Fibroblast of the aortic adventitia (primary cell): ENCODE measurements at regions not wholly inside any gene's neighbourhood (a gene's known extent, or its start where the extent isn't known, plus 50 kb on each side); places are given as distances from the start of the nearest gene placed in this dataset.
A peak's percentile ranks its signal among the peaks of the same experiment; 100 is the strongest.

Experiments
- DNase-seq: peaks from one replicate; pipeline ENCODE4 v3.0.0-alpha.2; 2010; ENCODE audit warnings: low read depth
- H3K4me3 ChIP-seq: 2 replicates; pipeline ENCODE4 v1.5.1; 2011; ENCODE audit warnings: low read depth, mild to moderate bottlenecking, control low read depth, low read length, moderate library complexity
- CTCF ChIP-seq: IDR thresholded peaks from 2 replicates; pipeline ENCODE4 v1.5.1; 2011; ENCODE audit warnings: mild to moderate bottlenecking, low read length, control low read depth, inconsistent platforms; ENCODE audit not compliant: insufficient read depth

- no peak overlapping the region for H3K4me3 ChIP-seq
- no peak for TF ChIP-seq CTCF
- DNase-seq: peak; percentile 24
Observed at GRCh38 chr9:16119261-16120230, 566.7 kb downstream of the CCDC171 start.

GRCh38 chr9:16120231-16120641, 567.4 kb downstream of the CCDC171 start:
- TF ChIP-seq CTCF: no peak
- no peak overlapping the region for H3K4me3 ChIP-seq
- peak; percentile 67 for DNase-seq

DNA sequence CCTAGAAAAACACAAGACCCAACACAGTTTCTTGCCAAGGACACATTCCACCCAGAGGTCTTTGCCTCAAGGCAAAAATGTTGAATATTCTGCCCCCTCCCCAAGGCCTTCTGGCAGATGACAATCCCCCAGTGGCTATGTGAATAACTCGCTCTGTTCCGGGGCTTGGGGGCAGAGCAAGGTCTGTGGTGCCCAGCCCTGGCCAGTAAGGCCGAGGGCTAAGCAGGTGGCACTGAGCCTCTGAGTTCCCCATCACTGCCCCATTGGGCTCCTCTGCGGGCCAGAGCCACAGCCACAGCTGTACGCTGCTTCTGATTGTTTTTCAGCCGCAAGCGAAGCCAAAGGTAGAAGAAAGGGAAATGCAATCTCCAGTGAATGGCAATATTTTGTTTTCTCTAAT, 567.9 kb downstream of the CCDC171 start:
- no peak overlapping the region for H3K4me3 ChIP-seq
- no peak for TF ChIP-seq CTCF
- DNase-seq: no peak

- TF ChIP-seq CTCF: no peak
- DNase-seq: no peak
Observed at GRCh38 chr9:16121168-16121567, 568.3 kb downstream of the CCDC171 start.

DNA sequence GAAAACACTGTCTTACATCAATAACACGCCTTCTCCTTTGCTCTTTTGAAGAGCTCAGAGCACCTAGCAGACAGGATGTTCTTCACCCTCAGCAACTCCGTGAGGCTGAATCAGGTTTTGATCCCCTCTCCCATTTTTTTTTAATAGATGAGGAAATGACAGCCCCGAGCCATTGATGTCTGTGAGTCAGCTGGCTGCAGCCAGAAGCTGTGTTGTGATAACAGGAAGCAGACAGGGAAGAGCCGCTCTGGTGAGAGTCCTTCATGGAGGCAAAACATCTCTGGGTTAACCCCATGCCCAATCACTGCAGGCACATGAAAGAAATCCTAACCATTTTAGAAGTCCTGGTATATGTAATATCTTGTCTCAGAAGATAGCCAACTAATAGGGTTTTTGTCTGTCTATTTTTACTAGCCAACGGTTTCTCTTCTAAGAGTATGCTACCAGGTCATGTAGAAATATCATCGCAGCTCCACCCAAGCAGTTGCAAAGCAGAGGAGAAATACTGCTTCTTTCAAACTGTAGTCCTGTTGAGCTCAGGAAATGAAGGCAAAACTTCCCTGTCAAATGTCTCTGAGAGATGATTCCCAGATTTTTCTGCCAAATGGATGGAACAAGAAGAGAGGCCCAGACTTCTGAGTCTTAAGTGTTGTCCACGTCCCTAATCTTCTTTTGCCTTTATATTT, 568.9 kb downstream of the CCDC171 start:
- no peak for DNase-seq
- no peak overlapping the region for H3K4me3 ChIP-seq

More at GRCh38 chr9:16121168-16121567, 568.3 kb downstream of the CCDC171 start:
- no peak overlapping the region for H3K4me3 ChIP-seq

GRCh38 chr9:16125629-16126028, 572.8 kb downstream of the CCDC171 start:
- DNase-seq: peak; percentile 83
- H3K4me3 ChIP-seq: no peak overlapping the region
- no peak for TF ChIP-seq CTCF

More for the DNA sequence above, 568.9 kb downstream of the CCDC171 start:
- no peak for TF ChIP-seq CTCF
